GM12878 (cell line): ENCODE measurements at regions not wholly inside any gene's neighbourhood (a gene's known extent, or its start where the extent isn't known, plus 50 kb on each side); places are given as distances from the start of the nearest gene placed in this dataset.
"Not testable (repeated sequence)": the region's sequence is repeated elsewhere in the genome, so short reads cannot be mapped to it uniquely, and the experiment has no call there.

Experiments used
- ATAC-seq: fragments of 200-7000 bp; cut with Tn5 transposase; 3 replicates; pipeline ENCODE4 v1.9.1; 2020; ENCODE audit warnings: mild to moderate bottlenecking, moderate library complexity
- BruUV-seq: library from RNA; stranded (reverse); fragments of 400-500 nt; replicated peaks from 2 replicates; lab custom pipeline; 2021; lab: Mats Ljungman, UMichigan
- CTCF ChIA-PET: fragments of 300-600 bp; sonication (Branson Sonifier 250); formaldehyde crosslinking; extraction: SDS; loops from one replicate; lab custom pipeline; 2021; ENCODE audit warnings: inconsistent platforms; lab: Yijun Ruan, JAX
- POLR2A ChIA-PET: fragments of 350-600 bp; formaldehyde crosslinking; extraction: SDS; loops from one replicate; lab custom pipeline; 2021; ENCODE audit warnings: inconsistent platforms; lab: Charles Lee
- RAD21 ChIA-PET: fragments of 300-600 bp; sonication (Branson Sonifier 250); formaldehyde crosslinking; loops from one replicate; lab custom pipeline; 2023; ENCODE audit warnings: antibody characterized with exemption; ENCODE audit not compliant: unreplicated experiment; lab: Charles Lee
- SMC1A ChIA-PET: fragments of 300-600 bp; sonication (Branson Sonifier 250); formaldehyde crosslinking; loops from one replicate; lab custom pipeline; 2023; ENCODE audit not compliant: unreplicated experiment, uncharacterized antibody; lab: Charles Lee
- DNase-seq: peaks from one replicate; pipeline ENCODE4 v3.0.0-alpha.2; 2011; ENCODE audit warnings: low read depth, low spot score
- FAIRE-seq: peaks from 3 replicates; lab custom pipeline; 2011; peaks lifted over from hg19 to GRCh38; lab: Jason Lieb, UNC
- H2AFZ ChIP-seq: 2 replicates; pipeline ENCODE4 v1.6.0; 2011; ENCODE audit warnings: low read depth, low read length, control low read depth; ENCODE audit not compliant: control insufficient read depth
- H3K27ac ChIP-seq: 2 replicates; pipeline ENCODE4 v1.5.1; 2011; ENCODE audit warnings: control low read depth; ENCODE audit not compliant: control insufficient read depth, insufficient read depth
- H3K27me3 ChIP-seq, 2 experiments: replicated peaks in 1 of 2; 2 replicates each; pipeline versions ENCODE4 v1.6.0 to v1.6.1; 2011; ENCODE audit warnings: low read length in 1 of 2; ENCODE audit not compliant: control insufficient read depth in 2 of 2, insufficient read depth in 2 of 2
- H3K36me3 ChIP-seq, 2 experiments: 2 replicates each; pipeline ENCODE4 v1.5.1; 2011; ENCODE audit warnings: low read length in 1 of 2; ENCODE audit not compliant: control insufficient read depth in 2 of 2, insufficient read depth in 2 of 2
- H3K4me1 ChIP-seq: 2 replicates; pipeline ENCODE4 v1.6.1; 2011; ENCODE audit warnings: mild to moderate bottlenecking, low read length, moderate library complexity, mixed read lengths; ENCODE audit not compliant: control insufficient read depth, insufficient read depth
- H3K4me2 ChIP-seq: 2 replicates; pipeline ENCODE4 v1.6.0; 2011; ENCODE audit warnings: control low read depth; ENCODE audit not compliant: control insufficient read depth, insufficient read depth
- H3K4me3 ChIP-seq: fragments of 200-600 bp; sonication (generic); 2 replicates; pipeline ENCODE4 v1.5.1; 2016
- H3K79me2 ChIP-seq: 2 replicates; pipeline ENCODE4 v1.6.0; 2011; ENCODE audit warnings: low read length; ENCODE audit not compliant: control insufficient read depth, insufficient read depth
- H3K9ac ChIP-seq: 2 replicates; pipeline ENCODE4 v1.8.0; 2011; ENCODE audit warnings: low read length, control low read depth, mixed read lengths; ENCODE audit not compliant: control insufficient read depth, insufficient read depth
- H3K9me3 ChIP-seq: replicated peaks from 3 replicates; pipeline ENCODE4 v1.5.1; 2011; ENCODE audit warnings: mild to moderate bottlenecking, low read length; ENCODE audit not compliant: control insufficient read depth, insufficient read depth
- H4K20me1 ChIP-seq: 2 replicates; pipeline ENCODE4 v1.6.0; 2011; ENCODE audit not compliant: control insufficient read depth, insufficient read depth
- EED ChIP-seq: sonication (generic); IDR thresholded peaks from 2 replicates; pipeline ENCODE4 v1.6.1; 2016; ENCODE audit warnings: antibody characterized with exemption, low read depth
- GABPA ChIP-seq: IDR thresholded peaks from 2 replicates; pipeline ENCODE4 v1.6.1; 2014; ENCODE audit warnings: antibody characterized with exemption, low read depth, mild to moderate bottlenecking, inconsistent platforms
- JUNB ChIP-seq: IDR thresholded peaks from 2 replicates; pipeline ENCODE4 v1.6.1; 2016; ENCODE audit warnings: antibody characterized with exemption, mild to moderate bottlenecking
- JUND ChIP-seq: IDR thresholded peaks from 2 replicates; pipeline ENCODE4 v1.6.1; 2012; ENCODE audit warnings: low read depth, mild to moderate bottlenecking, low read length, improper control_type of control experiment, moderate library complexity
- MEF2B ChIP-seq: fragments of 450-650 bp; IDR thresholded peaks from 2 replicates; pipeline ENCODE4 v1.6.1; 2018; ENCODE audit warnings: mild to moderate bottlenecking, moderate library complexity; ENCODE audit not compliant: partially characterized antibody, poor library complexity, severe bottlenecking
- RBBP5 ChIP-seq: fragments of 200-600 bp; sonication (generic); conservative IDR thresholded peaks from 2 replicates; pipeline ENCODE4 v1.6.1; 2016
- SP1 ChIP-seq: IDR thresholded peaks from one replicate; pipeline ENCODE4 v1.6.1; 2011; ENCODE audit warnings: low read depth, low read length
- WGBS: methylation state at CpG from one replicate; pipeline ENCODE4 v1.1.6; 2016; ENCODE audit warnings: low lambda C conversion rate; ENCODE audit not compliant: insufficient replicate concordance, insufficient coverage; ENCODE audit errors: missing lambda C conversion rate; 5-methylcytosine and 5-hydroxymethylcytosine counted together
- in situ Hi-C: fragments of 300-500 bp; cut with MboI; formaldehyde crosslinking; loops from 9 replicates; pipeline ENCODE4 v1.14.3; 2018; ENCODE audit warnings: mixed read lengths
- intact Hi-C: fragments of 100-400 bp; cut with micrococcal nuclease; formaldehyde crosslinking; loops from one replicate; pipeline ENCODE4 v1.14.2; 2022; ENCODE audit not compliant: unreplicated experiment
- TF ChIP-seq, protein P1 (sequence below): IDR thresholded peaks from 2 replicates; pipeline ENCODE4 v1.6.1; 2012; ENCODE audit warnings: low read depth, low read length, improper control_type of control experiment

DNA sequence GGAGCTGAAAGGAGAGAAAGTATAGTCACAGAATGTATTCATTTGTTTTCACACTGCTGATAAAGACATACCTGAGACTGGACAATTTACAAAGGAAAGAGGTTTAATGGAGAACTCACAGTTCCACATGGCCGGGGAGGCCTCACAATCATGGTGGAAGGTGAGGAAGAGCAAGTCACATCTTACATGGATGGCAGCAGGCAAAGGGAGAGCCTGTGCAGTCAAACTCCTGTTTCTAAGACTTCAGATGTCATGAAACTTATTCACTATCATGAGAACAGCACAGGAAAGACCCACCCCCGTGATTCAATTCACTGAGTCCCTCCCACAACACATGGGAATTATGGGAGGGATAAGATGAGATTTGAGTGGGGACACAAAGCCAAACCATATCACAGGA, 224.7 kb downstream of the LNPK start:
- H3K27me3 ChIP-seq, H3K4me3 ChIP-seq, SMC1A ChIA-PET, H3K9me3 ChIP-seq, ATAC-seq, H3K27ac ChIP-seq, RAD21 ChIA-PET, H3K4me1 ChIP-seq, H3K4me2 ChIP-seq, H2AFZ ChIP-seq, H3K36me3 ChIP-seq, BruUV-seq, DNase-seq, H3K9ac ChIP-seq, POLR2A ChIA-PET, H4K20me1 ChIP-seq, intact Hi-C loops, FAIRE-seq, CTCF ChIA-PET, in situ Hi-C loops, H3K79me2 ChIP-seq: not testable (repeated sequence)
- 0% methylated on average over 2 of the region's 2 CpGs for WGBS

DNA sequence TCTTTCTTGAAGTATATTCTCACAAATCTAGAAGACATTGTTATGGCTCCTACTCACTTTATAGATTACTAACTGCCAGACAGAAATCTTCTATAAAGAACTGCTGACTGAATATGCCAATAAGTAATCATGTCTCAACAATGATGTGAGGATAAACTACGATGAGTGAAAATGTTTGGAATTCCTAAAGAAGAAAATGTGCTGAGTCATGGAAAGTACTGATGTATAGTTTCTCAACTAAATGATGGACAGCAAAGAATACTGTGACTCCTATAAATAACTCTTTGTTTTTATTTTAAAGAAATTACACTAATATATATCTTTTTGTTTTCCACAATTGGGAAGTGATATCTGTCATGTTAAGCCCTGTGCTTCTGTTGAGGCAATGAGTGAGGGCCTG, 232.9 kb downstream of the LNPK start:
- Histone ChIP-seq H3K36me3 (no peaks in the 10 kb centered on the region), H3K9ac (no peak overlapping the region), H3K4me1 (no peaks in the 10 kb centered on the region), H3K27me3 (no peaks in the 10 kb centered on the region), H3K9me3 (no peaks in the 10 kb centered on the region; the same call in 2 of the 3 replicates), H3K27ac (no peak overlapping the region), H4K20me1 (no peaks in the 10 kb centered on the region), H3K4me2 (no peak overlapping the region), H3K79me2 (no peaks in the 10 kb centered on the region), H2AFZ (no peak overlapping the region)
- FAIRE-seq (no peak), DNase-seq (no peak)
- ChIA-PET CTCF (interaction anchor here (0.6 kb wide), 1 partner anchor 413 kb away, joined by 3 read pairs; no protein-coding TSS in a partner anchor), SMC1A (no interaction called here)
- 39% methylated on average over 1 of the region's 1 CpG for WGBS
- in situ Hi-C loops = no loop called here
- TF ChIP-seq SP1 = no peak
- TF ChIP-seq RBBP5 = no peak
- no peak for TF ChIP-seq JUNB
- no peak for TF ChIP-seq JUND
- TF ChIP-seq MEF2B = no peak
- no peak for TF ChIP-seq GABPA
- no peak for TF ChIP-seq EED
- TF ChIP-seq, protein P1, sequence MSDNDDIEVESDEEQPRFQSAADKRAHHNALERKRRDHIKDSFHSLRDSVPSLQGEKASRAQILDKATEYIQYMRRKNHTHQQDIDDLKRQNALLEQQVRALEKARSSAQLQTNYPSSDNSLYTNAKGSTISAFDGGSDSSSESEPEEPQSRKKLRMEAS = no peak
- TF ChIP-seq, all 136 proteins: peak for 0
- intact Hi-C loops = no loop called here
- RAD21 ChIA-PET = no interaction called here
- no peak overlapping the region for H3K4me3 ChIP-seq
- ATAC-seq = no peak
- BruUV-seq = no TSS peak
- POLR2A ChIA-PET = no interaction called here
